ENCODE measurements at regions not wholly inside any gene's neighbourhood (a gene's known extent, or its start where the extent isn't known, plus 50 kb on each side); places are given as distances from the start of the nearest gene placed in this dataset.
"Not testable (repeated sequence)": the region's sequence is repeated elsewhere in the genome, so short reads cannot be mapped to it uniquely, and the experiment has no call there.

- DNase-seq (ENCODE audit: low read depth), result peak; percentile 90
Observed at GRCh38 chr1:234866007-234866866, 256.3 kb upstream of the IRF2BP2 start.

GRCh38 chr1:234865171-234866006 is 255.4 kb upstream of the IRF2BP2 start:
- no peak for DNase-seq (ENCODE audit: low read depth)

DNA sequence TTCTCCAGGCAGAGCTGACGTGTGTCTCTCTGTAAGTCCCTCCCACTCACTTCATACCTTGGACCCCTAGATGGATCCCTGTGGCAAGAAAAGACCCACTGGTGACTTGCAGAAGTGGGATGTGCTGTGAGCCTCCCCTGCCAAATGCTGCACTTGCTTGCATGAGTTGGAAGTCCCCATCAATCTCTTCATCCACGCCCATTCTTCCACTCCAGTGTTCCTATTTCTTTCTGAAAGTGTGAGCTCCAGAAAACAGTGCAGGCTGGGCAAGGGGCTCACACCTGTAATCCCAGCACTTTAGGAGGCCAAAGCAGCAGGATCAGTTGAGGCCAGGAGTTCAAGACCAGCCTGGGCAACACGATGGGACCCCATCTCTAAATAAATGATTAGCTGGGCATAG is 254.1 kb upstream of the IRF2BP2 start:
- DNase-seq (ENCODE audit: low read depth), result no peak

- DNase-seq (ENCODE audit: low read depth), result peak; percentile 78
Observed at GRCh38 chr1:234863551-234863971, 253.6 kb upstream of the IRF2BP2 start.

GRCh38 chr1:234862944-234863515 is 253.1 kb upstream of the IRF2BP2 start:
- DNase-seq (ENCODE audit: low read depth), result peak; percentile 92

- no peak for DNase-seq (ENCODE audit: low read depth)
Observed at GRCh38 chr1:234862360-234862943, 252.5 kb upstream of the IRF2BP2 start.

DNA sequence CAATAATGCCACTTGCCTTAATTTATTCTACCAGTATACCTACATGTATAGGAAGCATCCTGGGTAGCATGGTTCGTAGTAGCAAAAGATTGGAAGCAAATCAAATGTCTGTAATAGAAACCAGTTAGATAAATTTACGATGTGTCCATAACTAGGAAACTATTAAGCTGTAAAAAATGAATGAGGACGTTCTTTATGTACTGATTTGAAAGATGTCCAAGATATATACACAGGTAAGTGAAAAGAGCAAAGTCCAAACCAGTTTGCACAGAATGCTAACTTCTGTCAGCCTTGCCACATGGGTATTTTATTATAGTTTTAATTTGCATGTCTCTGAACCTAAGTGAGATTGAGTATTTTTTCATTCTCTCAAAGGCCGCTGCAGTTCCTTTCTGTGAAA is 251.8 kb upstream of the IRF2BP2 start:
- no peak for DNase-seq (ENCODE audit: low read depth)

DNA sequence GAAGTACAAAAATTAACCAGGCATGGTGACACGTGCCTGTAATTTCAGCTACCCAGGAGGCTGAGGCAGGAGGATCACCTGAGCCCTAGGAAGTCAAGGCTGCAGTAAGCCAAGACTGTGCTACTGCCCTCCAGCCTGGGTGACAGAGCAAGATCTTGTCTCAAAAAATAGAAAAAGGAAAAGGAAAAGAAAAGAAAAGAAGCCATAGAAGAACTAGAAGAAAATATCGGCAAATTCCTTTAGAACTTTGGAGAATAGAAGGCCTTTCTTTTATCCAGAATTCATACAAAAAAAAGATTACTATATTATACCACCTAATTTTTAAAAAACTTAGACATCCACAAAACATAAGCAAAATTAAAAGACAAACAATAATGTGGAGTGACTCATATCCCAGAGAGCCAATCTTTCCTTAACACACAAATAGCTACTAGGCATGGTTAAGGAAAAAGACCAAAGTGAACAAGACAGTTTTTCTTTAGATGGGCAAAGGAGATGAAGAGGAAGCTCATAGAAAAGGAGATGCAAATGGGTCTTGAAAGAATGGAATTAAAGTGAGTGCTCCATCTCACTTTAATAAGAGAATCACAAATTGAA is 251.1 kb upstream of the IRF2BP2 start:
- no peak for DNase-seq (ENCODE audit: low read depth)

GRCh38 chr1:234858722-234859121 is 248.7 kb upstream of the IRF2BP2 start:
- DNase-seq (ENCODE audit: low read depth), result peak; percentile 53

DNA sequence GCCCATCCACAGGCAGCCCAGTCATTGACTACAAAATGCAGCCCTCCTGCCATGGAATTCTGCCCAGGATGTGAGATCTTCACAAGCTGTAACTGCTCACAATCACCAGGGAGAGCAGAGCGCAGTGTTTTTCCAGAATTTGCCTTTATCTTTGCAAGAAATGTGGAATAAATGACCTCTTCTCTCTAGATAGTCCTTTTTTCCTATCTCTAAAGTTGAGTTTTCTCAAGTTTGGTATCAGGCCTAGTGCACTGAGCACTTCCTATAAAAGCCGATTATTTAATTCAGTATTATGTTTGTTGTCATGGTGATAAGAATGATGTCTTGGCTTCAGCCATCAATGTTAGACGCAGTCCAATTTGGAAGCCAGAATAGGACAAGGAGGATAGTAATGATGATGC is 246.9 kb upstream of the IRF2BP2 start:
- DNase-seq (ENCODE audit: low read depth), result no peak

DNA sequence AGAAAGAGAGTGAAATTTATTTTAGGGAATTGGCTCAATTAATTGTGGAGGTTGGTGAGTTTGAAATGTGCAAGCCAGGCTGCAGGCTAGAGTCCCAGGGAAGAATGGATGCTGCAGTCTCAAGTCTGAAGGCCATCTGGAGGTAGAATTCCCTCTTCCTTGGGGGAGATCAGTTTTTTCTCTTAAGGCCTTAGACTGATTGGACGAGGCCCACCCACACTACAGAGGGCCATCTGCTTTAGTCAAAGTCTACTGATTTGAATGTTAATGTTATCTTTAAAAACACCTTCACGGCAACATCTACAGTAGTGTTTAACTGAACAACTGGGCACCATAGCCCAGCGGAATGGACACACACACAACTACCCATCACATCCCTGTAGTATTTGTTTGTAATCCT is 245.9 kb upstream of the IRF2BP2 start:
- no peak for DNase-seq (ENCODE audit: low read depth)

- DNase-seq (ENCODE audit: low read depth), result no peak
Observed at GRCh38 chr1:234854645-234855039, 244.7 kb upstream of the IRF2BP2 start.

DNA sequence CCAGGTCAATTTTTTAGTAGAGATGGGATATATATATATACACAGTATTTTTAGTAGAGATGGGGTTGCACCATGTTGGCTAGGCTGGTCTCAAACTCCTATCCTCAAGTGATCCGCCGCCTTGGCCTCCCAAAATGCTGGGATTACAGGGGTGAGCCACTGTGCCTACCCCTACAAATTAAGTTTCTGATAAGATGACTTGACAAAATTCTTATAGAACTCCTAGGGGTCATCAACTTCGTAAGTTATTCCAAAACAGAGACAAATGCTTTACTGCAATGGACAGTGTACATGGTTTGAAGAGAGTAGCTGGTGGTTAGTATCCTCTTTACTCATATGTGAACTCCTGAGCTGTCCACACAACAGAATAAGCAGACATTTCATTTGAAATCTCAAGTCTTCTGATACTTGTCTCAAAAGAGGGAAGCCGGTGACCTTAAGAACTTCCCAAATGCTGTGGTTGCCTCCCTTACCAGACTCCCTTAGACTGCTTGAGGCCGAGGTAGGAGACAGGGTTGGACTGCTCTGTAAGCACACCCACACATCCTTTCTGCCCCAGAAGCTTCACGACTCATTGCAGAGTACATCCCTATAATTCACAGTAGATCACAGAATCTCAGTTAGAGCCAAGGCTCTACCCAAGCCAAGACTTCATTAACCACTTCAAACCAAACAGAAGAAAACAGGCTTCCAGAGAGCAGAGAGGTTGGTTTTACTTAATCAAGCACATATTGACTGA is 244.1 kb upstream of the IRF2BP2 start:
- DNase-seq (ENCODE audit: low read depth), result peak; percentile 61

- no peak for DNase-seq (ENCODE audit: low read depth)
Observed at GRCh38 chr1:234852659-234853058, 242.7 kb upstream of the IRF2BP2 start.

DNA sequence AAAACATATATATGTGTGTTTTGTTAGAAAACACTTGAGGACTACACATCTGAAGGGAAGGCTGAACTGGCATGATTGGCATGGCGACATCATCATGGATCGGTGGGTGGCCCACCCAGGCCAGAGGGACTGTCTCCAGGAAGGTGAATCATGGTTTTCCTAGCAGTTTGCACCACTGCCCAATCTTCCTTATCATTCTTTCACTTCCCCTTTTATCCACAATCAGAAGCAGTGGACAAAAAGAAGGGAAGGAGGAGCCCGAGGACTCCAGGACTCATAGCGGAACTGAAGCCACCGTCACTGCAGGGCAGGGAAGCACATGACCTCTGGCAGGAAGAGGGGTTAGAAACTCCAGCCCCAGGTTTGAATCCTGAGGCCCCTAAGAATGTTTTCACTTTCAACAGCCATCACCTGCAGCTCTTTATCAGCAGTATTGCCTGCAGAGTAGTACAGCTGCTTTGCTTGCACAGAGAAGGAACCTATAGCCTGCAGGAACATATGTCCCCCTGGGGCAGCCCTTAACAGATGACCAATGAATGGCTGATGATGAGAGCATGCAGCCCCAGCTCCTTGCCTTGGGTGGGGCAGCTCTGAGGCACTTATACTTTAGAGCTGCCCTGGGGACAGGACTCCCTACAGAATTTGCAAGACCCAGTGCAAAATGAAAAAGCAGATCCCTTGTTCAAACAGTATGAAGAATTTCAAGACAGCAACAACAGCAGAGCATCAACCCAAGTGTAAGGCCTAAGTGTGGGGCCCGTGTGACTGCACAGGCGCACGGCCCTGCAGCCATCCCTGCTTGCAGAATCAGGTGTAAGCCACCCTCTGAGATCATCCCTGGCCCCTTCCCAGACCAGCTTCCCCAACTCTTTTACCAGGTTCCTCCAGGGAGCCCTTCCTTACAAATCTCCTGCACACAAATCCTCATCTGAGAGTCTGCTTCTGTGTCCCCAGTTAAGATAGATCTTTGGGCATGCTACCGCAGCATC is 241.8 kb upstream of the IRF2BP2 start:
- peak; percentile 48 for DNase-seq (ENCODE audit: low read depth)

DNA sequence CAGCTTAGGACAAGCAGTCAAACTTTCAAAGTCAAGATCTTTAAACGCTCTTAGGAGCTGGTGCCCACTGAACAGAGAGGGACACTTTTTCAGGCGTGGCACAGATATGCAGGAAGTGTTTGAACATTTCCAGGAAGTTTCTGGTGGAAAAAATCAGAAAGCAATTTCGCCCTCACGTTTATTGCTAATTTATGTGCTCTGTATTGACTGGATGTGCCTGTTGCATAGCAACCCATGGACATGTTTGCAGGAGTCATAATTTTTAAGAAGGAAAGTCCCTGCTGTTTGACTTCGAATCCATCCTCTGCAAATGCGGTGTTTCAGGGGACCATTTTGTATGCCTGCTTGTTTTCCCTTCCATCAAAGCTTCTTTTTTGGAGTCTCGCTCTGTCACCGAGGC is 239.9 kb upstream of the IRF2BP2 start:
- peak; percentile 56 for DNase-seq (ENCODE audit: low read depth)

DNA sequence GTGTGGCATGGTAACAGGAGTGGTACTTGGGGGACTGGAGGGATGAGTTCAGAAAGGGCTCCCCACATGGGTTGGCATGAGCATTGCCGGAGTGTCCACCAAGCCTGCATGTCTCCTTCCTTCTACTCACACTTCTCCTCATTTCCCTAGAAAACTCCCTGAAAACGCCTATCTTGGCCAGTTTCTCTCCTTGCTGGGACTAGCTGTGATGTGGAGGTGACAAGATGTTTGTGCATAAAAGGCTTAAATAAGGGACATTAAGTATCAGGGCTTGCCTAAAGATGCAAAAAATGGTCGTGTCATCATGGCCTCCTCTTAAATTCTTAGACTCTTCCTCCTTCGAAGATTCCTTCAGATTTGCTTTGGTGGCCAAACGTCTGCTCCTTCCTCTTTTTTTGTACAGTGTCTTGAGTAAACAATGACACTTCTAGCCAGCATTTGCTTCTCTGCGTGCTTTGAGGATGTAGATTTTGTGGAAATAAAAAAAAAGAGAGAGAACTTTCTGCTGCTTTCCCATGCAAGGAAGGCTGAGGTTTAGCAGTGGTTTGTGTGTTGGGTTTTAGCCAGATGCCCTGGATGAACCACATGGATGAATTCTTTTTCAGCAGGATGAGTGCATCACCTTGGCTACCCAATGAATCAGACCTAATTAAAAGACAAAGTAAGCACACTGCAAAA is 239.1 kb upstream of the IRF2BP2 start:
- DNase-seq (ENCODE audit: low read depth), result peak; percentile 97

- not testable (repeated sequence) for DNase-seq (ENCODE audit: low read depth)
Observed at GRCh38 chr1:234846813-234847212, 236.8 kb upstream of the IRF2BP2 start.

- DNase-seq (ENCODE audit: low read depth), result no peak
Observed at GRCh38 chr1:234845836-234846235, 235.9 kb upstream of the IRF2BP2 start.
